ENCODE measurements at regions not wholly inside any gene's neighbourhood (a gene's known extent, or its start where the extent isn't known, plus 50 kb on each side); places are given as distances from the start of the nearest gene placed in this dataset.

DNA sequence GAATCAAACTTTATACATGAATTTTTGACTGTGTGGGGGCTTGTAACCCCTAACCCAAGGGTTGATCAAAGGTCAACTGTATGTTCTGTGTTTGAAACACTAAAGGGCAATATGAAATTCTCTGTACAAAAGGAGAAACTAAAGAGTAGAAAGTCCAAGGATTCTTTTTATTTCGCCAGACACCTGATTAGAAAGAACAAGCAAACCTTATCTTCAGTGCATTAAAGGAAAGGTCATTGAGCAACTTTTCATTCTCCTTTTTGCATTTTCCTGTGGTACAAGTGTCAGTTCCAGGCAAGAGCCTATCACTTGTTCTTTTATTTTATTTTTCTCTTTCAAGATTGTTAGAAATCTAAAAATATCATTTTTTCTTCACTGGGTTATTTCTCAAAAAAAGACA lies 430.1 kb upstream of the EPHA3 start:
- TF ChIP-seq, protein P1, sequence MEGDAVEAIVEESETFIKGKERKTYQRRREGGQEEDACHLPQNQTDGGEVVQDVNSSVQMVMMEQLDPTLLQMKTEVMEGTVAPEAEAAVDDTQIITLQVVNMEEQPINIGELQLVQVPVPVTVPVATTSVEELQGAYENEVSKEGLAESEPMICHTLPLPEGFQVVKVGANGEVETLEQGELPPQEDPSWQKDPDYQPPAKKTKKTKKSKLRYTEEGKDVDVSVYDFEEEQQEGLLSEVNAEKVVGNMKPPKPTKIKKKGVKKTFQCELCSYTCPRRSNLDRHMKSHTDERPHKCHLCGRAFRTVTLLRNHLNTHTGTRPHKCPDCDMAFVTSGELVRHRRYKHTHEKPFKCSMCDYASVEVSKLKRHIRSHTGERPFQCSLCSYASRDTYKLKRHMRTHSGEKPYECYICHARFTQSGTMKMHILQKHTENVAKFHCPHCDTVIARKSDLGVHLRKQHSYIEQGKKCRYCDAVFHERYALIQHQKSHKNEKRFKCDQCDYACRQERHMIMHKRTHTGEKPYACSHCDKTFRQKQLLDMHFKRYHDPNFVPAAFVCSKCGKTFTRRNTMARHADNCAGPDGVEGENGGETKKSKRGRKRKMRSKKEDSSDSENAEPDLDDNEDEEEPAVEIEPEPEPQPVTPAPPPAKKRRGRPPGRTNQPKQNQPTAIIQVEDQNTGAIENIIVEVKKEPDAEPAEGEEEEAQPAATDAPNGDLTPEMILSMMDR (IDR thresholded peaks at IDR 0.05) = no peak
- no peak for TF ChIP-seq POLR2A (IDR thresholded peaks at IDR 0.05)

All from prostate gland (tissue), 2 donors.